ENCODE measurements at regions not wholly inside any gene's neighbourhood (a gene's known extent, or its start where the extent isn't known, plus 50 kb on each side); places are given as distances from the start of the nearest gene placed in this dataset.

GRCh38 chr11:134742224-134742612 lies 330.2 kb upstream of the B3GAT1 start (continued):
- TF ChIP-seq ZBTB43 (CRISPR knock-in tag; IDR thresholded peaks at IDR 0.05), result no peak
- no peak for TF ChIP-seq FOXJ3 (CRISPR knock-in tag; IDR thresholded peaks at IDR 0.05; ENCODE audit: borderline replicate concordance)
- no peak for TF ChIP-seq NFATC4 (CRISPR knock-in tag; IDR thresholded peaks at IDR 0.05)
- no peak for TF ChIP-seq JUN (CRISPR knock-in tag; IDR thresholded peaks at IDR 0.05)

GRCh38 chr11:134741453-134742223 lies 329.6 kb upstream of the B3GAT1 start:
- H3K27me3 Mint-ChIP-seq (ENCODE audit: low read depth), result peaks cover 27% of the 10 kb centered on the region
- no peak overlapping the region for H3K4me3 Mint-ChIP-seq
- H3K9me3 Mint-ChIP-seq, result peaks cover 16% of the 10 kb centered on the region
- no peak overlapping the region for H3K27ac Mint-ChIP-seq
- DNase-seq (ENCODE audit: low spot score), result no peak
- ChIA-PET POLR2A (no interaction called here), CTCF (no interaction called here)
- H3K36me3 Mint-ChIP-seq, result peaks cover 5% of the 10 kb centered on the region
- no peaks in the 10 kb centered on the region for H3K4me1 Mint-ChIP-seq
- ATAC-seq, result no peak
- TF ChIP-seq GABPB1 (CRISPR knock-in tag; IDR thresholded peaks at IDR 0.05) (peak; percentile 49; the same call in 1 of the 2 replicates), ZNF317 (CRISPR knock-in tag; IDR thresholded peaks at IDR 0.05; ENCODE audit: borderline replicate concordance, low read depth) (no peak)

GRCh38 chr11:134740590-134741261 lies 328.7 kb upstream of the B3GAT1 start:
- TF ChIP-seq ZBTB21 (CRISPR knock-in tag; IDR thresholded peaks at IDR 0.05; ENCODE audit: borderline replicate concordance) (no peak), AR (CRISPR knock-in tag; IDR thresholded peaks at IDR 0.05) (no peak), FOXP1 (CRISPR knock-in tag; IDR thresholded peaks at IDR 0.05; ENCODE audit: borderline replicate concordance) (no peak), ZNF416 (CRISPR knock-in tag; IDR thresholded peaks at IDR 0.05) (no peak), STAT6 (CRISPR knock-in tag; conservative IDR thresholded peaks at IDR 0.05; ENCODE audit: low read depth) (no peak), RORB (CRISPR knock-in tag; IDR thresholded peaks at IDR 0.05) (no peak), NR3C1 (CRISPR knock-in tag; conservative IDR thresholded peaks at IDR 0.05; ENCODE audit: low read depth) (no peak)
- Mint-ChIP-seq H3K4me3 (no peak overlapping the region), H3K27ac (no peak overlapping the region), H3K36me3 (no peaks in the 10 kb centered on the region), H3K4me1 (no peaks in the 10 kb centered on the region), H3K9me3 (peaks cover 7% of the 10 kb centered on the region), H3K27me3 (ENCODE audit: low read depth) (peaks cover 18% of the 10 kb centered on the region)
- CTCF ChIA-PET, result no interaction called here
- POLR2A ChIA-PET, result no interaction called here
- ATAC-seq (no peak), DNase-seq (ENCODE audit: low spot score) (no peak)

GRCh38 chr11:134739136-134739535 lies 327.1 kb upstream of the B3GAT1 start:
- H3K9me3 Mint-ChIP-seq, result no peaks in the 10 kb centered on the region
- no peak overlapping the region for H3K27ac Mint-ChIP-seq
- ChIA-PET POLR2A (no interaction called here), CTCF (no interaction called here)
- DNase-seq (ENCODE audit: low spot score), result no peak
- no peak for ATAC-seq
- H3K36me3 Mint-ChIP-seq, result no peaks in the 10 kb centered on the region
- no peak overlapping the region for H3K4me3 Mint-ChIP-seq
- H3K27me3 Mint-ChIP-seq (ENCODE audit: low read depth), result peaks cover 11% of the 10 kb centered on the region
- H3K4me1 Mint-ChIP-seq, result no peaks in the 10 kb centered on the region
- no peak for TF ChIP-seq E2F5 (CRISPR knock-in tag; IDR thresholded peaks at IDR 0.05)
- TF ChIP-seq PRDM15 (CRISPR knock-in tag; IDR thresholded peaks at IDR 0.05), result no peak
- TF ChIP-seq ATF2 (CRISPR knock-in tag; IDR thresholded peaks at IDR 0.05; ENCODE audit: borderline replicate concordance, low read depth), result no peak

Data from WTC11 (cell line).